Gastroesophageal sphincter (tissue), 3 donors: ENCODE measurements at regions not wholly inside any gene's neighbourhood (a gene's known extent, or its start where the extent isn't known, plus 50 kb on each side); places are given as distances from the start of the nearest gene placed in this dataset.

Source experiments
- CTCF ChIP-seq, 4 experiments: fragments of 200-600 bp in 2 of 4; fragments of 450-650 bp in 2 of 4; sonication (generic) in 1 of 4; IDR thresholded peaks; one replicate each; pipeline ENCODE4 v1.5.1; 2017 to 2019; ENCODE audit warnings: antibody characterized with exemption in 4 of 4, mild to moderate bottlenecking in 2 of 4, moderate library complexity in 2 of 4
- POLR2A ChIP-seq, 2 donors: fragments of 450-650 bp; IDR thresholded peaks; one replicate each; pipeline ENCODE4 v1.6.1; 2017; ENCODE audit warnings: antibody characterized with exemption in 2 of 2, mild to moderate bottlenecking in 2 of 2, moderate library complexity in 1 of 2
- POLR2AphosphoS5 ChIP-seq: sonication (generic); formaldehyde crosslinking; IDR thresholded peaks from one replicate; pipeline ENCODE4 v1.6.1; 2017; ENCODE audit warnings: antibody characterized with exemption

- no peak for TF ChIP-seq CTCF (IDR thresholded peaks at IDR 0.05)
- no peak for TF ChIP-seq POLR2AphosphoS5
- no peak for TF ChIP-seq POLR2A (IDR thresholded peaks at IDR 0.05)
Measured at GRCh38 chr16:51507286-51507685, 356.2 kb upstream of the SALL1 start.
